Activated T-helper 1 cell treated with Interleukin-2 at 50 U/mL for 16 hours (primary cell): ENCODE measurements at regions not wholly inside any gene's neighbourhood (a gene's known extent, or its start where the extent isn't known, plus 50 kb on each side); places are given as distances from the start of the nearest gene placed in this dataset.
"Not testable (repeated sequence)": the region's sequence is repeated elsewhere in the genome, so short reads cannot be mapped to it uniquely, and the experiment has no call there.

ENCODE experiments used
- DNase-seq: peaks from one replicate; pipeline ENCODE4 v3.0.0-alpha.2; 2020; ENCODE audit warnings: low read depth

GRCh38 chr6:157727629-157728182 is 95.3 kb upstream of the SNX9 start:
- DNase-seq, result no peak

GRCh38 chr6:157728183-157728881 is 94.7 kb upstream of the SNX9 start:
- no peak for DNase-seq

GRCh38 chr6:157731221-157731620 is 91.8 kb upstream of the SNX9 start:
- DNase-seq, result no peak

- DNase-seq, result no peak
These were observed 91.0 kb upstream of the SNX9 start for GRCh38 chr6:157732007-157732406.

- DNase-seq, result no peak
These were observed 90.5 kb upstream of the SNX9 start for GRCh38 chr6:157732416-157733161.

GRCh38 chr6:157736555-157736954 is 86.5 kb upstream of the SNX9 start:
- not testable (repeated sequence) for DNase-seq

- DNase-seq, result no peak
These were observed 81.6 kb upstream of the SNX9 start for GRCh38 chr6:157741321-157741947.

- DNase-seq, result no peak
These were observed 81.0 kb upstream of the SNX9 start for GRCh38 chr6:157741948-157742556.

- no peak for DNase-seq
These were observed 78.9 kb upstream of the SNX9 start for GRCh38 chr6:157744102-157744601.

GRCh38 chr6:157746897-157747296 is 76.1 kb upstream of the SNX9 start:
- no peak for DNase-seq

GRCh38 chr6:157747370-157747769 is 75.7 kb upstream of the SNX9 start:
- DNase-seq, result no peak

- no peak for DNase-seq
These were observed 74.0 kb upstream of the SNX9 start for GRCh38 chr6:157748839-157749571.

GRCh38 chr6:157750973-157751372 is 72.1 kb upstream of the SNX9 start:
- not testable (repeated sequence) for DNase-seq

GRCh38 chr6:157751547-157752200 is 71.4 kb upstream of the SNX9 start:
- no peak for DNase-seq

- not testable (repeated sequence) for DNase-seq
These were observed 70.2 kb upstream of the SNX9 start for GRCh38 chr6:157752879-157753278.

- no peak for DNase-seq
These were observed 69.8 kb upstream of the SNX9 start for GRCh38 chr6:157753291-157753690.

GRCh38 chr6:157753801-157754200 is 69.2 kb upstream of the SNX9 start:
- DNase-seq, result not testable (repeated sequence)

GRCh38 chr6:157754351-157754750 is 68.7 kb upstream of the SNX9 start:
- no peak for DNase-seq

- no peak for DNase-seq
These were observed 67.9 kb upstream of the SNX9 start for GRCh38 chr6:157755032-157755745.

GRCh38 chr6:157755746-157756411 is 67.2 kb upstream of the SNX9 start:
- no peak for DNase-seq
